Mesodermal cell (in vitro differentiated cells): ENCODE measurements at regions not wholly inside any gene's neighbourhood (a gene's known extent, or its start where the extent isn't known, plus 50 kb on each side); places are given as distances from the start of the nearest gene placed in this dataset.
"Not testable (repeated sequence)": the region's sequence is repeated elsewhere in the genome, so short reads cannot be mapped to it uniquely, and the experiment has no call there.

ENCODE experiments used
- H3K27ac ChIP-seq: 2 replicates; pipeline ENCODE4 v1.7.0; 2013; ENCODE audit warnings: mild to moderate bottlenecking, low read depth, low read length, moderate library complexity; ENCODE audit not compliant: severe bottlenecking
- H3K36me3 ChIP-seq: 2 replicates; pipeline ENCODE4 v1.7.1; 2013; ENCODE audit warnings: mild to moderate bottlenecking, low read length, moderate library complexity; ENCODE audit not compliant: control insufficient read depth, insufficient read depth
- H3K4me1 ChIP-seq: one replicate; pipeline ENCODE4 v1.7.1; 2013; ENCODE audit warnings: mild to moderate bottlenecking, low read length; ENCODE audit not compliant: insufficient read depth, control insufficient read depth, poor library complexity, severe bottlenecking
- H3K4me3 ChIP-seq: 2 replicates; pipeline ENCODE4 v1.7.0; 2013; ENCODE audit warnings: low read length, control low read depth, mild to moderate bottlenecking; ENCODE audit not compliant: insufficient read depth, poor library complexity, severe bottlenecking; ENCODE audit errors: extremely low read depth
- H3K9me3 ChIP-seq: 2 replicates; pipeline ENCODE4 v1.7.1; 2013; ENCODE audit warnings: mild to moderate bottlenecking, low read length, moderate library complexity; ENCODE audit not compliant: control insufficient read depth
- WGBS, 2 experiments: methylation state at CpG; one replicate each; pipeline ENCODE4 v1.1.5; 2013; ENCODE audit warnings: missing lambda C conversion rate in 2 of 2; ENCODE audit not compliant: insufficient coverage in 2 of 2; 5-methylcytosine and 5-hydroxymethylcytosine counted together

DNA sequence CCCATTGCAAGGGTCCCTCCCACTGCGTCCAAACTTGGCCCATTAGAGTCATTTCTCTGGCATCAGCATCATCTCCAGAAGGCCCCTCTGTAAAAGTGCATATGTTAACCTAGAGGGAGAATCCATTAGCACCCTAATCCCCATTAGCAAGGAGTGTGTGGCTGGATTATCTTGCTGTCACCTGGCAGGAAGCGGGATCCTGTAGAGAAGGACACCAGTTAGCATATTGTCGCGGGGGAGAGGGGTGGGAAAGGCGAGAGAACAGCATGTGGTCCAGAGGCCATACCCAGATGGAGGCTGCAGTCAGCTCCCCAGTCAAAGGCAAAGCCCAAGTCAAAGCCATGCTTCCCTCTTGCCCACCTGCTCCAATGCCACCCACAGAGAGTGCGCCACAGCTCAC, 64.0 kb downstream of the OLIG1 start:
- H3K4me3 ChIP-seq: no peak overlapping the region
- no peaks in the 10 kb centered on the region for H3K9me3 ChIP-seq
- H3K4me1 ChIP-seq: no peaks in the 10 kb centered on the region
- WGBS, 2 experiments: 26 to 28% methylated on average over 4 to 5 of the region's 6 CpGs
- H3K27ac ChIP-seq: no peak overlapping the region
- no peaks in the 10 kb centered on the region for H3K36me3 ChIP-seq

DNA sequence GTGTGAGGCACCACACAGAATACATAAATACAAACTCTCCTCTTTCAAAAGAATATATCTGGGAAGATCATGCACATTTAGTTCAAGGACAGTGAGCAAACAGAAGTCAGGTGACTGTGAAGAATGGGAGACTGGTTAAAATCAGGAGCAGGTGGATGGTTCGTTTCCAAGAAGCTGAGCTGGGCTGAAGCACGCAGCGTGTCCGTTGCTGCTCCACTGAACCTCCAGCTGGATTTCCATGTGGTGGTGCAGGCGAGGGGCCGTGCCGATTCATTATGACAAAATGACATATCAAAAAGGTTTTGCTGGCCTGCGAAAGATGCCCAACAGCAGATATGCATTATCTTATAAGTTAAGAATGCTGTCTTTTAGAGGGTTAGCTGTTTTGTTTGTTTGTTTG, 66.0 kb downstream of the OLIG1 start:
- no peaks in the 10 kb centered on the region for H3K9me3 ChIP-seq
- no peaks in the 10 kb centered on the region for H3K36me3 ChIP-seq
- H3K4me3 ChIP-seq: no peak overlapping the region
- 84 to 97% methylated on average over 5 of the region's 8 CpGs for WGBS, 2 experiments
- no peak overlapping the region for H3K27ac ChIP-seq
- no peaks in the 10 kb centered on the region for H3K4me1 ChIP-seq

DNA sequence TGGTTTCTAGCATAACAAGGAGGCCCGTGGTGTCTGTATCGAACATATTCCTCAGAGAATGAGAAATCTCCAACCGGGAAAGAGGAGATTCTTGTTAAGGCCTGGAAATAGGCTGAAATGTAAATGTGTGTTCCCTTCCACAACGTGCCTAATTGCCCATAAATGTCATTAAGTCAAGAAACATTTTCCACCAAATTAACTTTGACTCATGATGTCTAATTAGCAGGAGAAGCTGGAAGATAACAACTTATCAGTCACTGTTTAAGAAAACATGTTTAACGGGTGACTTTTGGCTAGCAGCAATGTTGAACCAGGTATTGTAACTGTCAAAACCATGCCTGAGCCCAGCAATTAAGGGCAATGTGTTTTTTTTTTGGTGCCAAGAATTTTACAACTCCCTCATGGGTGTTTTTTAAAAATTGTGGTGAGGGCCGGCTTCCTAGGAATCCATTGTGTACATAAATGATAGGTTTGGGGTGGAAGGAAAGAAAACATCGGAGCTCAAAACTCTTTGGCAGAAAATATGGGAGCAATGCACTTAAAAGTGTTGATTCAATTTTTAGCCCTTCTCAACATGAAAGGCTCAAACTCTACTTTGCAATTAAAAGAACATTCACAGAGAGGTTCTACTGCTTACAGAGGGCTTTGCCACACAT, 67.0 kb downstream of the OLIG1 start:
- Histone ChIP-seq H3K4me3 (no peak overlapping the region), H3K36me3 (no peaks in the 10 kb centered on the region), H3K9me3 (no peaks in the 10 kb centered on the region), H3K4me1 (no peaks in the 10 kb centered on the region), H3K27ac (no peak overlapping the region)
- WGBS, 2 experiments: 86 to 94% methylated on average over 5 of the region's 7 CpGs

DNA sequence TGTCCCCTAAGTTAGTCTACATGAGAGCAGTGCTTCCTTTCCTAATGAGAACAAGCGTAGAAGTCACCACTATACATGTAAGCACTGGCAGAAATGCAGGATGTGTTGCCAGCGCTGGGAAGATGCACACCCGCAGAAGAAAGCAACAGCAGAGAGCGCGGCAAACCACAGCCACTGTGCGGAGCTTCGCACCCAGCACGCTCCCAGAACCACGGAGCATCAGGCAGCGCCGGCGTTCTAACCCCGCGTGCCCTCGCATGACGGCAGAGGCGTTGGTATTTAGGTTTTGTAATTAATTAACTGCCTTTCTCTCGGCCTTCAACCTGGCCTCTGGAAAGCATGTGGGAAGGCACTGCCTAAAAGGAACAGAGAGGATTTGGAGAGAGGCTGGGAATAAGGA, 69.1 kb downstream of the OLIG1 start:
- Histone ChIP-seq H3K4me3 (no peak overlapping the region), H3K9me3 (no peaks in the 10 kb centered on the region), H3K27ac (no peak overlapping the region), H3K36me3 (no peaks in the 10 kb centered on the region), H3K4me1 (no peaks in the 10 kb centered on the region)
- 92 to 97% methylated on average over 17 to 18 of the region's 18 CpGs for WGBS, 2 experiments

DNA sequence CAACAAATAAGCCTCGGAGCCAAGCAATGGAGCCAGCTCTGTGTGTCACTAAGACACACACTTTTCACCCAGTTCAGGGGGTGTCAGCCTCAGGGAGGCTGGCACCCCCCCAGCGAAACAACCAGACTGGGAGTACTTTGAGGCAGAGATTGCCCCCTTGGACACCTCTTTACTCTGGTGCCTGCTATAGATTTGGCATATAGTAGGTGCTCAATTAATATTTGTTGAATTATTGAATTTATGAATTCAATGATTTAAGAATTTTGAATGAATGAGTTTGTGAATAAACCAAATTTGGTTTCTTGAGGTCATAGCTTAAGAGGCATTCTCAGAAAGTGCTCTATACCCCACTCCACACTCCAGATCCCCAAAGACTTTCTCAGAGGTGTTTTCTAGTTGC, 70.3 kb downstream of the OLIG1 start:
- Histone ChIP-seq H3K4me1 (no peaks in the 10 kb centered on the region), H3K36me3 (no peaks in the 10 kb centered on the region), H3K27ac (no peak overlapping the region), H3K4me3 (no peak overlapping the region), H3K9me3 (no peaks in the 10 kb centered on the region)
- WGBS, 2 experiments: 89 to 100% methylated on average over 1 to 2 of the region's 2 CpGs

DNA sequence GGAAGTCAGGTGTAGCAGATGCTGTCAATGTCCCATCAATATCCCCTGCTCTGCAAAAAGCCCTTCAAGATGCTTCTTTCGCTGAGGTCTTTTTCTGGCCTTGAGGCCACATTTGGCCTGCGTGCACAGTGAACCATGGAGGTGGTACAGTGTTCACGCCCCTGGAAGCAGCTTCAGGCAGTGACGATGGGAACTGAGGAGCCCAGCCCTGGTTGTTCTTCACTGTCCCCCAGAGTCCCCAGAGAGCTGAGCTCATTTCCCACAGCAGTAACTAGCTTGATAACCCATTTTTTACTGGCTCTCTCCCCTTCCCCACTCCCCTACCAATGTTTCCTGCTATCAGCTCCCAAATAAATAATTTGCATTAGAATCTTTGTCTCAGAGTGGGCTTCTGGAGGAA, 76.5 kb downstream of the OLIG1 start:
- 68 to 82% methylated on average over 4 of the region's 4 CpGs for WGBS, 2 experiments
- Histone ChIP-seq H3K27ac (no peak overlapping the region), H3K4me1 (no peaks in the 10 kb centered on the region), H3K36me3 (no peaks in the 10 kb centered on the region), H3K9me3 (no peaks in the 10 kb centered on the region), H3K4me3 (no peak overlapping the region)

DNA sequence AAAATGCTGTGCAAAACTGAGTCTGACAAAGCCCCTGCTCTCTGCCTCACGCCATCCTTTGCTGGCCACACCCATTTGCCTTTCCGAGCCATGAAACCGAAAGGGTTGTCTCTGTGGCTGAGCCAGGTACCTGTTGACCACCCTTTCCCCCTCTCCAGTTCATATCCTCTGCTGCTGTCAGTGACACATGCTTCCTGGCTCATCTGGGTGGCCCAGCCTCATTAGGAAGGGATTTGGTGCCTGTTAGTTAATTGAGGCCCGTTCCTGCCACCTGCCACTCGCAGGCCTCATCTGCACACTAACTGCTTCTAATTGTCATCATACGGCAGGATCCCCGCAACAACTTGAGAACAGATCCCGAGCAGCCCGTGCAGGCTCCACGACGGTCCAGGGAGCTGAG, 79.2 kb downstream of the OLIG1 start:
- Histone ChIP-seq H3K4me1 (no peaks in the 10 kb centered on the region), H3K36me3 (no peaks in the 10 kb centered on the region), H3K4me3 (no peak overlapping the region), H3K9me3 (no peaks in the 10 kb centered on the region), H3K27ac (no peak overlapping the region)
- 75 to 80% methylated on average over 7 to 11 of the region's 11 CpGs for WGBS, 2 experiments

DNA sequence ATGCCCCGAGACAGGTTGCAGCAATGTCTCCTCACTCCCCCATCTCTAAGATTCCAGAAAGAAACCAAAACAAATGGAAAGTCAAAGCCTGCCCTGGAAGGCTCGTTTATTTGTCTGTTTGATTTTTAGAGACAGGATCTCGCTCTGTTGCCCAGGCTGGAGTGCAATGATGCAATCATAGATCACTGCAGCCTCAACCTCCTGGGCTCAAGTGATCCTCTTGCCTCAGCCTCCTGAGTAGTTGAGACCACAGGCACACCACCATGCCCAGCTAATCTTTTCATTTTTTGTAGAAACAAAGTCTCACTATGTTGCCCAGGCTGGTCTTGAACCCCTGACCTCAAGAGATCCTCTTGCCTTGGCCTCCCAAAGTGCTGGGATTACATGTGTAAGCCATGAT, 78.8 kb upstream of the IFNAR2 start:
- not testable (repeated sequence) for H3K36me3 ChIP-seq, H3K9me3 ChIP-seq, H3K4me1 ChIP-seq, H3K4me3 ChIP-seq, H3K27ac ChIP-seq
- WGBS, 2 experiments: 73 to 81% methylated on average over 2 to 3 of the region's 3 CpGs

DNA sequence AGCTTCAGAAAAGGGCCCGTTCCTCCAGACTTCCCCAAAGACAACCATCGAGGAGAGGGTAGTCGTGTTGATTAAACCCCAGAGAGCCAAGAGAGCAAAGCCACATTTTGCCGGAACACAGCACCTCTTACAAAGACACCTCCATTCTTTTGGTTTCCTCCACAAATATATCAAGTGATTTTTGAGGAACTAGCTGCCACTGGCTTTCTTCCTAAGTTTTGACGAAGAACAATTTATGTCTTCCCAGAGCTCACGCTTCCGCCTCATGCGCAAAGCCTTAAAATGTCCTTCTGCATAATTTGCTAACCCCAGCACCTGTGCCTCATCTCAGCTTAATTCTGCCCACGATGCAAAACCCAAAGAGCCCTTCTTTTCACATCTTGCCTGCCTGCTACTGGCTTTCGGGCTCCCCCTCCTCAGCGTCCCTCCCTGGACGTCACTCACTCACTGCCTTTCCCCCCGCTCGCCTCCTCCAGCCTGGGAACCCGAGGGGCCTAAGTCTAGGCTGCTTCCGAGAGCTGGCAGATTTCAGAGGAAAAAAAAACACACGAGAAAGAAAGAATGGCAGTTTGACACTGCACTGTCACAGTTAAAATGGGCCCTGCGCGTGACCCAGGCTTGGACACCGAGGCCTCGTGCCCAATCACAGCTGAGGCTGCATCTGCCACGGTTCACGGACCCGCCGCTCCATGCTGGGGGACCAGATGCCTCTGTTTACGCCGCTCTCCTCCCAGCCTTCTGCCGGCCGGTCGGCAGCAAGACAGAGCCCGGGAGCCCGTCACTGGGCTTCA, 77.6 kb upstream of the IFNAR2 start:
- Histone ChIP-seq H3K36me3 (no peaks in the 10 kb centered on the region), H3K4me1 (no peaks in the 10 kb centered on the region), H3K27ac (no peak overlapping the region), H3K9me3 (no peaks in the 10 kb centered on the region), H3K4me3 (no peak overlapping the region)
- WGBS, 2 experiments: 83 to 85% methylated on average over 27 to 28 of the region's 32 CpGs

DNA sequence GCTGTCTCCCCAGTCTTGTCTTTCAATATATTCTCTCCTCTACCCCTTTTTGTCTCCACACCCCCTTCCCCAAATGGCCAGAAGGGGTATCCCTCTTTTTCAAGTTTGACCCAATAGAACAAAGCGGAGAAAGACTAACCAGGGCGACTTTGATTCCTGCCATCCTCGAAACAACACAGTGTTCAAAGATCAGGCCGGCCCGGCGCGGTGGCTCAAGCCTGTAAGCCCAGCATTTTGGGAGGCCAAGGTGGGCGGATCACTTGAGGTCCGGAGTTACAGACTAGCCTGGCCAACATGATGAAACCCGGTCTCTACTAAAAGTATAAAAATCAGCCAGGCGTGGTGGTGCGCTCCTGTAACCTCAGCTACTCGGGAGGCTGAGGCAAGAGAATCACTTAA, 77.0 kb upstream of the IFNAR2 start:
- H3K4me1 ChIP-seq: no peaks in the 10 kb centered on the region
- H3K36me3 ChIP-seq: no peaks in the 10 kb centered on the region
- WGBS, 2 experiments: 91 to 92% methylated on average over 12 of the region's 13 CpGs
- no peaks in the 10 kb centered on the region for H3K9me3 ChIP-seq
- no peak overlapping the region for H3K4me3 ChIP-seq
- H3K27ac ChIP-seq: no peak overlapping the region

DNA sequence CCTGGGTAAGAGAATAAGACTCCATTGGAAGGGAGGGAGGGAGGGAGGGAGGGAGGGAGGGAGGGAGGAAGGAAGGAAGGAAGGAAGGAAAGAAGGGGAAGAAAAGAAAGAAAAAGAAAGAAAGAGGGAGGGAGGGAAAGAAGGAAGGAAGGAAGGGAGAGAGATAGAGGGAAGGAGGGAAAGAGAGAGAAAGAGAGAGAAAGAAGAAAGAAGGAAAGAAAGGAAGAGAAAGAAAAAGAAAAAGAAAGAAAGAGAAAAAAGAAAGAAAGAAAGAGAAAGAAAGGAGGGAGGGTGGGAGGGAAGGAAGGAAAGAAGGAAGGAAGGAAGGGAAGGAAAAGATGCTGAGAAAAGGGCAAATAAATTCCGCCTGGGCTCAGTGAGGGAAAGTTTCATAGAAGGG, 74.7 kb upstream of the IFNAR2 start:
- WGBS, 2 experiments: 17% methylated on average over 1 of the region's 1 CpG; no CpG with 5 or more reads in 1 of the 2 experiments
- H3K27ac ChIP-seq: no peak overlapping the region
- H3K36me3 ChIP-seq: no peaks in the 10 kb centered on the region
- no peaks in the 10 kb centered on the region for H3K4me1 ChIP-seq
- H3K9me3 ChIP-seq: peaks cover 4% of the 10 kb centered on the region
- H3K4me3 ChIP-seq: no peak overlapping the region
